Activated T-helper 9 cell treated with anti-CD3 and anti-CD28 coated beads, Interleukin-2, amount 50 U/mL, for 16 hours (primary cell): ENCODE measurements at regions not wholly inside any gene's neighbourhood (a gene's known extent, or its start where the extent isn't known, plus 50 kb on each side); places are given as distances from the start of the nearest gene placed in this dataset.

Experiments used
- DNase-seq: peaks from one replicate; pipeline ENCODE4 v3.0.0-alpha.2; 2020; ENCODE audit warnings: low read depth

DNA sequence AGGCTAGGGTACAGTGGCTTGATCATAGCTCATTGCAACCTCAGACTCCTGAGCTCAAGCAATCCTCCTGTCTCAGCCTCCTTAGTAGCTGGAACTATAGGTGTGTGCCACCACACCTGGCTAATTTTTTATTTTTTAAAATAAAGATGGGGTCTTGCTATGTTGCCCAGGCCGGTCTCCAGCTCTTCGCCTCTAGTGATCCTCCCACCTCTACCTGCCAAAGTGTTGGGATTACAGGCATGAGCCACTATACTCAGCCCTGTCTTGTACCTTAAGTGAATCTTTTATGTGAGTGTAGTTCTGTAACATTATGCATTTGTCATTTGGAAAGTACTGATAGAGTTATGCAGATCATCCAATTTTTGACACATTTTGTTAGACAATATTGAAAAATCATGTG lies 66.9 kb upstream of the C15orf39 start:
- no peak for DNase-seq

DNA sequence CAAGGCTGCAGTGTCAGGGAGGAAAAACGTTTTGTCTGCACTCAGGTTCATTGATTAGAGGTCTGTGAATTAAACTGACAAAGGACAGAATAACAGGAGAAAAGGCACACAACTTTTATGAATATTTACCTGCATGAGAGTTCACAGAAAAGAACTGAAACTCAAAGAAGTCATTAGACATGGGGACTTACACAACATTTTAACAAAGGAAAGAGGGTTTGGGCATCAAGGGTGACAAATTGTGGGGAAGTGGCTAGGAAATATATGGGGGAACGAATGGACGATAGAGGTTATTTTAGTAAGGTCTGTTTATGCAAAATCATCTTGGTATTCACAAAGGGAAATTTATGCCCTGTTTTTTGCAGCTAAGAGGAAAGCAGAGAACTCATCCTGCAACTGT lies 65.6 kb upstream of the C15orf39 start:
- no peak for DNase-seq

DNA sequence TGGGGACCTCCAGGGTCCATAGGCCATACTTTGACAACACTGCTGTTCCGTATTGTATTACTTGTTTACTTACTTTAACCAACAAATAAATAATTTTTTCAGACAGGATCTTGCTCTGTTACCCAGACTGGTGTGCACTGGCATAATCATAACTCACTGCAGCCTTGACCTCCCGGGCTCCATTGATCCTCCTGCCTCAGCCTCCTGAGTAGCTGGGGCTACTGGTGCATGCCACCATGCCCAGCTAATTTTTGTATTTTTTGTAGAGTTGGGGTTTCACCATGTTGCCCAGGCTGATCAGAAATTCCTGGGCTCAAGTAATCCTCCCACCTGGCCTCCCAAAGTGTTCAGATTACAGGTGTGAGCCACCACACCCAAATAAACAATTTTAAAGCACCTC lies 64.9 kb upstream of the C15orf39 start:
- no peak for DNase-seq

DNA sequence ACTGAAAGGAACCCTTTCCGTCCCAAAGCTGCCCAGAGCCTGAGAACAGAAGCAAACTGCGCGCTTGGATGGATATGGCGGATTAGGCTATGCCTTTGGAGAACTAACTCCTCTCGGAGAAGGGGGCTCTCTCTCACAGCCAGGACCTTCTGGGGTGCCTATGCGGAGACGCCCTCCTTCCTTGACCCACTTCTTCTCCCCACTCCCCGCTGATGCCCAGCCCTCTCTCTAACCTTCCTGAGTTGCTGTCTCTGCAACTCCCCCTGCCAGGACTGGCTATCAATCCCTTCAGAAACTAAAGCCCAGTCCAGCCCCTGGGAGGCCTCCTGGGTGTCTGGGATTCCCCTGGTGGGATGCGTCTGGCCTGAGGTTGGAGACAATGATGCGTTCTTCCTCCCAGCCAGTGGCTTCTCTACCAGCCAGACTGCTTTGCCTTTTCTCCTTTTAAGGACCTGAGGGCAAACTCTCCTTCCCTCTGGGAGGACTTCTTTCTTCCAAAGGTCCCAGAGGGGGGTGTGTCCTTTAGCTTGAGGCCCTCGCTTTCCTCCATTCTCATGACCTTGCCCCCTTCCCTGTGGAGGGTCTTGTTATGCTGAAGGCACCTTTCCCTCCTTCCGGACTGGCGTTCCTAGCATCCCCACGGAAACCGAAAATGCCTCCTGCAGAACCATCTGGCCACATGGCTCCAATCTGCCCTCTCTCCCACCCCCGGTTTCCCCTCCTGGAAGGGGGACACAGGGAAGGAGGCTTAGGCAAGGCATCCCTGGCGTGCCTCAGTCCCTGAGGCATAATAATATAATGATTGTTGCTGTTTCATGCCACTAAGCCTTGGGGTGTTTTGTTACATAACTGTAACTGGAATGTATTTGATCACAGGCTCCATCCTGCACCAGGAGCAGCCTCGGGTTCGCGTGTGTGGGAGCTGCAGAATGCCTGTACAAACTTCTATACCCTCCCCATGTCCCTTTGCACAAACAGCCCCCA lies 63.4 kb upstream of the C15orf39 start:
- DNase-seq, result no peak

DNA sequence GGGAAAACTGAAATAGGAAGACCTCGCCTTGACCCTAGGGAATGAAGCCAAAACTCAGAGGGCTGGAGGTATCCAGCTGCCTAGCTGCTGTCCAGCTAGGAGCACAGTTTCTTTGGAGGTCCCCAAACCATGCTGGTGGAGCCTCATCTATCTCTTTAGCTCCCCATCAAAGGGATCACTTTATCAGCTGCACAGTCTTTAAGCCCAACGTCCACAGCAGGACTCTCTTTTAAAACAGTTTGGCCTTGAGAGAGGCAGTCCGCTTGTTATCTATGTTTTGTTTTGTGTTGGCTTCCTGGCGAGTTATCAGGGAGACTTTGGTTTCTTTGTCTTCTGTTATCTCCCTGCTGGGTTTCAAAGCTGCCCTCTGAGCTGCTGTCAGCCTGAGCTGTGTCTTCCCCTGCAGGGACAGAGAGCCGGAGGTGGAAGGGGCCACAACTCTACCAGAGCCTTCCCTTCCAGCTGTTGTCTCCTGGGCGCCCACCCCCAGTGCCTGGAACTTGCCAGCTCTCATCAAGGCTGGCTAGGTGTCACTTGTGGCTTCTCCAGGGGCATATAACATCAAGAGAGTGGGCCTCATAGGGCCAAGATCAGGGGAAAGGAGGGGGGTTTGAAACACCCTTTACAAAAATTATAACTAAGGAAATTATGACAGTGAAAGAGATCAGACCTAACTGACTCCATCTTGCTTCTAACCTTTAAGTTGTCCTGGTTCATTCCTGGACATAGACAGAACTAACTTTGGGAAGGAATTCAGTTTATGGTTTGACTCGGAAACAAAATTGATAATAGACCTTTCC lies 61.4 kb upstream of the C15orf39 start:
- no peak for DNase-seq

DNA sequence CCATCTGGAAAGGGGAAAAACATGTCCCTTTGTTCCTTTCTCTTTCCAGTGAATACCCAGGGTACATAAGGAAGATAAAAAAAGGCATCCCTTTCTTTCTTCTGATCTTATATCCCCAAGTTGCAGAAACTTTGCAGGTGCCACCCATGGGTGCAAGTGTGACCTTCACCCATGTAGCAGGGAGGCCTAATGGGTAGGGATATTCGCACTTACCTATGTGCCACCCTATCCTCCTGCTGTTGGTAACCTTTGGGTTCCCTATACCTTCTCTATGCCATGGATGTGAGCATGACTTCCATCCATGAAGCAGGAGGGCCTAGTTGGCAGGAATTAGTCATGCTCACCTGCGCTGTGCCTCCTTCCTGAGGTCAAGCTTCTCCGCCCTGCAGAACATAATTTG lies 59.2 kb upstream of the C15orf39 start:
- DNase-seq, result no peak

DNA sequence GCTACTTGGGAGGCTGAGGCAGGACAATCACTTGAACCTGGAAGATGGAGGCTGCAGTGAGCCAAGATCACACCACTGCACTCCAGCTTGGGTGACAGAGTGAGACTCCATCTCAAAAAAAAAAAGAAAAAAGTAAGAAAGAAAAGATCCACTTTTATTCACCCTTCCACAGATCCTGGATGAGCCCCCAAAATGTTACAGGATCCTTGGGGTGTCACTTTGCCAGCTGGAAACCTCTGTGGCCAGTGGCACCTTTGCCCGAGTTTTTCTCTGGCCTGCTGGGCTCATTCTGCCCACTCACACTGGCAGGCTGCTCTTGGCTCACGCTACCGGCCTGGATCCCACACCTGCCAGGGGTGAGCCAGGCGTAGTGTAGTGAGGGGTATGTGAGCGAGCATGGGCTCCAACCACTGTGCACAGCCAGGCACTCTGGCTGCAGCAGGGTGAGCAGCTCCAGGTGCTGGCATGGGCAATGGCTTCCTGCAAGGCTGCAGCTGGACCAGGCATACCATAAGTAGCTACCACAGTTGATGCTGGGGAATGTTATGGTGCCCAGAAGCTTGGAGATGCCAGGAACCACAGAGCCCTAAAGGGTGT lies 57.8 kb upstream of the C15orf39 start:
- DNase-seq, result no peak

DNA sequence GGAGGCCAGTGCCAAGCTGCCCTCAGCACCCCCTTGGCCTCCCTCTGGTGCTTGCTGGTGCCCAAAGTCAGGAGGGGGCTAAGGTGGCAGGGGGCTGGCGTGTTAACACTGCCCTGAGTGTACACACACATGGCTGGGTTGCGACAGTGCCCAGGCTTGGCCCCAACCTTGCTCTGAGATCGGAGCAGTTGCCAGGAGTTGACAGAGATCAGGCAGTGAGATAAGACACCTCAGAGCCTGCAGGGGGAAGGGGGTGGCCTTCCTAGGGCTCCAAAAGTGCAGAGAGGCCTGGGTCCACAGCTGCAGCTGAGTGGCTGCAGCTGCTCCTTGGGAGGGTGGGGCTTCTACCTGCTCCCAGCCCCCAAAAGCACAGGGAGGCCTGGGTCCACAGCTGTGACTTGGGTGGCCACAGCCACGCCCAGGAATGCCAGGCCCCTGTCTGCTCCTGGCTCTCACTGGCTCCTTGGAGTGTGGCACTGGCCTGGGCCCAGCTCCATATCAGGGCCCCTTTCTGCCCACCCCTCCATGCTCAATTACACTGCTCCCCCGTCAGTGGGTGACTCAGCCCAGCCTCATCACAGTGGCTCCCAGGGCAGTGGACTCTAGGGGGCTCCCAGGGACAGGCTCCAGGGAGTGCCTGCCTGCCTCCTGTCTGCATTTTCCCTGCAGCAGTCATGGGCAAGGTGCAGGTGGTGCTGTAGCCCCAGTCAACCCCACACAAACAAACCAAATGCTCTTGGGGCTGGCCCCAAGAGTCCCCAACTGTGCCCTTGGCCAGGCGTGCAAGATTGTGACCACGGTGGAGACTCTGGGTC lies 56.4 kb upstream of the C15orf39 start:
- DNase-seq, result no peak

DNA sequence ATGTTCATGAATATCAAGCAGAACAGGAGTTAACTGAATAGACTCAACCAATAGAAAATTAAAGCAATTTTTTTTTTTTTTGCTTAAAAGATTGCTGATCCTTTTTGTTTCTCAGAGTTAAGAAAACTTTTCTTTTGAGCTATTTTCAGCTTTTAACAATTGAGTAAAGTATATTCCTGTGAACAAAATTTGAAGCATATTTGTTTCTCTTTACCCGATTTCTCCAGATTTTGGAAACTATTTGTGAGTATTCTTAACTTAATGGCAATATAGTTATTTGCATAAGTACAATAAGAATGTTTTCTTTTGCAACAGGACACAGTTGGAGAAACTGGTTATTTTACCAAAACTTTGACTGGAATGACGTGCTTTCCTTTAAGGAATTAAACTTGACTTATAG lies 53.4 kb upstream of the C15orf39 start:
- DNase-seq, result no peak

DNA sequence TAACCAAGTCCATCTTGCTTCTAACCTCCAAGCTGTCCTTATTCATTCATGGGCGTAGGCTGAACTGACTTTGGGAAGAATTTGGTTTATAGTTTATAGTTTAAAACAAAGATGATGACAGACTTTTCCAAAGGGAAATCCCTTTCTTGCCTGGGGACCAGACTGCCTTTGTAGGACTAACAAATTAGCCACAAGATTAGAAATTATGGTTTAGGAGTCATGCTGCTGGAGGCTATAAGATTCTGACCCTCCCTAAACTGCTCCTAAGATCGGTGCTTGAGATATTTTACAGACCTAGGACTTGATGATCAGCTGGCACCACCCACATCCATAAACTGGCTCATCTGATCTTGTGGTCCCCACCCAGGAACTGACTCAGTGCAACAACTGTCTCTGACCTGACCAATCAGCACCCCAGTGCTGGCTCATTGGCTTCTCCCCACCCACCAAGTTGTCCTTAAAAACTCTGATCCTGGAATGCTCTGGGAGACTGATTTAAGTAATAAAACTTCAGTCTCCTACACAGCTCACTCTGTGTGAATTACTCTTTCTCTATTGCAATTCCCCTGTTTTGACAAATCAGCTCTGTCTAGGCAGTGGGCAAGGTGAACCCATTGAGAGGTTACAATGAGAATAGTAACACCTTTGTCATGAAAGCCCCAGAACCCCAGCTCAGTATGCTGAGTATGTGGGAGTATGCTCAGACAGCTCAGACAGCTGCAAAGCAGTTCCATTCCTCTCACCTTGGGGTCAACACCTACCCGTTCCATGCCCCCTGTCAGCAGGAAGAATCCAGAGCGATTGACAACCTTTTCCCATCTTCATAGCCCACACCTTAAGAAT lies 51.6 kb upstream of the C15orf39 start:
- no peak for DNase-seq

DNA sequence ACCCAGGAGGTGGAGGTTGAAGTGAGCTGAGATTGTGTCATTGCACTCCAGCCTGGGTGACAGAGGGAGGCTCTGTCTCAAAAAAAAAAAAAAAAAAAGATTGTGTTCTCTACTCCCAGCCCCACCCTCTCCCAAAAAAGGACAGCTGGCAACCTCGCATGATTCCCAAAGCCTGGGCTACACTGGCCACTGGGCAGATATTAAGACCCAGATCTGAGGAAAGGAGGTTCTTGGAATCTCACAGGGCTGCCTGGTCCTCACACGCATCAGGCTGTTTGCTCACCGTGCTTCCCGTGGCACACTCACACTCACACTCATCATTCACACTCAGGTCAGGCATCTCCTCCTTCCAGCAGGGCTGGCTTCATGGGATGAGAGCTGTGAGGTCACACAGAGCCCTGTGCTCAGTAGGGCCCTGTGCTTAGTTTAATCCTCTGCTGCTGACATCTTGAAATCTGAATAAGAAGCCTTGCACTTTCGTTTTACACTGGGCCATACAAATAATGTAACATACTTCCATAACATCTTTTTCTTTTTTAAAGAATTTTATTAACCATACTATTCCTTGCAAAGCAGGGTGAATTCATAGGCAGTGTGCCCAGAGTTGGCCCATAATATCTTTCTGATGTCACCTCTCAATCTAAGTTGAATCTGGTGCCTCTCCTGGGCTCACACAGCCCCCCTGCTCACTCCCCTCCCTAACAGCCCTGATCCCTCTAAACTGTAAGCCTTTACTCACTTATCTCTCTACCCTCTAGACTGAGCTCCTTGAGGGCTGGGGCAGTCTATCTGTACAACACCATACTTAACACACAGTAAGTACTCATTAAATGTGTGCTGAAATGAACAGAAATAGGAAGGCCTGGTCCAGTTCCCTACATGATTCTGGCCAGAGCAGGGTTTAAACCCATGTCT lies 50.2 kb upstream of the C15orf39 start:
- no peak for DNase-seq
